ENCODE measurements at regions not wholly inside any gene's neighbourhood (a gene's known extent, or its start where the extent isn't known, plus 50 kb on each side); places are given as distances from the start of the nearest gene placed in this dataset.

- no peak overlapping the region for H2AFZ ChIP-seq (ENCODE audit: low read length)
- H3K27ac ChIP-seq (ENCODE audit: low read length) = no peak overlapping the region
These were observed 458.6 kb upstream of the ATXN8OS start for GRCh38 chr13:69649063-69649392.

GRCh38 chr13:69648340-69649062 lies 459.1 kb upstream of the ATXN8OS start:
- no peaks in the 10 kb centered on the region for H3K27me3 ChIP-seq (replicated peaks; ENCODE audit: insufficient read depth, low read length)
- H3K9me3 ChIP-seq (replicated peaks; ENCODE audit: insufficient read depth, low read length) = no peaks in the 10 kb centered on the region
- H3K4me2 ChIP-seq (ENCODE audit: low read depth, low read length) = no peak overlapping the region
- no peaks in the 10 kb centered on the region for H3K9me2 ChIP-seq (replicated peaks; ENCODE audit: insufficient read depth, low read length)
- H2AFZ ChIP-seq (ENCODE audit: low read length) = no peak overlapping the region
- TF ChIP-seq, protein P1, sequence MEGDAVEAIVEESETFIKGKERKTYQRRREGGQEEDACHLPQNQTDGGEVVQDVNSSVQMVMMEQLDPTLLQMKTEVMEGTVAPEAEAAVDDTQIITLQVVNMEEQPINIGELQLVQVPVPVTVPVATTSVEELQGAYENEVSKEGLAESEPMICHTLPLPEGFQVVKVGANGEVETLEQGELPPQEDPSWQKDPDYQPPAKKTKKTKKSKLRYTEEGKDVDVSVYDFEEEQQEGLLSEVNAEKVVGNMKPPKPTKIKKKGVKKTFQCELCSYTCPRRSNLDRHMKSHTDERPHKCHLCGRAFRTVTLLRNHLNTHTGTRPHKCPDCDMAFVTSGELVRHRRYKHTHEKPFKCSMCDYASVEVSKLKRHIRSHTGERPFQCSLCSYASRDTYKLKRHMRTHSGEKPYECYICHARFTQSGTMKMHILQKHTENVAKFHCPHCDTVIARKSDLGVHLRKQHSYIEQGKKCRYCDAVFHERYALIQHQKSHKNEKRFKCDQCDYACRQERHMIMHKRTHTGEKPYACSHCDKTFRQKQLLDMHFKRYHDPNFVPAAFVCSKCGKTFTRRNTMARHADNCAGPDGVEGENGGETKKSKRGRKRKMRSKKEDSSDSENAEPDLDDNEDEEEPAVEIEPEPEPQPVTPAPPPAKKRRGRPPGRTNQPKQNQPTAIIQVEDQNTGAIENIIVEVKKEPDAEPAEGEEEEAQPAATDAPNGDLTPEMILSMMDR (IDR thresholded peaks at IDR 0.05; ENCODE audit: low read length) = no peak
- TF ChIP-seq EZH2phosphoT487 (IDR thresholded peaks at IDR 0.05; ENCODE audit: low read length) (no peak), EZH2 (optimal IDR thresholded peaks at IDR 0.05; ENCODE audit: low read depth, low read length) (no peak)
- H4K20me1 ChIP-seq (ENCODE audit: insufficient read depth, low read length) = no peaks in the 10 kb centered on the region
- no peaks in the 10 kb centered on the region for H3K79me2 ChIP-seq (ENCODE audit: low read length)
- no peaks in the 10 kb centered on the region for H3K36me3 ChIP-seq (replicated peaks; ENCODE audit: insufficient read depth, low read length)
- no peak overlapping the region for H3K9ac ChIP-seq (ENCODE audit: low read length)
- no peaks in the 10 kb centered on the region for H3F3A ChIP-seq (ENCODE audit: insufficient read depth, low read length)
- no peaks in the 10 kb centered on the region for H3K4me1 ChIP-seq (ENCODE audit: low read length)
- H3K27ac ChIP-seq (ENCODE audit: low read length) = no peak overlapping the region
- no peak for DNase-seq
- no peak overlapping the region for H3K4me3 ChIP-seq (ENCODE audit: low read length)

More at GRCh38 chr13:69649063-69649392, 458.6 kb upstream of the ATXN8OS start:
- H3K4me1 ChIP-seq (ENCODE audit: low read length) = no peaks in the 10 kb centered on the region
- H3K4me3 ChIP-seq (ENCODE audit: low read length) = no peak overlapping the region
- TF ChIP-seq EZH2phosphoT487 (IDR thresholded peaks at IDR 0.05; ENCODE audit: low read length) (no peak), EZH2 (optimal IDR thresholded peaks at IDR 0.05; ENCODE audit: low read depth, low read length) (no peak)
- TF ChIP-seq, protein P1 (IDR thresholded peaks at IDR 0.05; ENCODE audit: low read length) = no peak
- H3K27me3 ChIP-seq (replicated peaks; ENCODE audit: insufficient read depth, low read length) = no peaks in the 10 kb centered on the region
- H3F3A ChIP-seq (ENCODE audit: insufficient read depth, low read length) = no peaks in the 10 kb centered on the region
- no peaks in the 10 kb centered on the region for H3K79me2 ChIP-seq (ENCODE audit: low read length)
- no peak overlapping the region for H3K4me2 ChIP-seq (ENCODE audit: low read depth, low read length)
- DNase-seq = no peak
- H3K36me3 ChIP-seq (replicated peaks; ENCODE audit: insufficient read depth, low read length) = no peaks in the 10 kb centered on the region
- H3K9me2 ChIP-seq (replicated peaks; ENCODE audit: insufficient read depth, low read length) = no peaks in the 10 kb centered on the region
- H3K9ac ChIP-seq (ENCODE audit: low read length) = no peak overlapping the region
- no peaks in the 10 kb centered on the region for H3K9me3 ChIP-seq (replicated peaks; ENCODE audit: insufficient read depth, low read length)
- H4K20me1 ChIP-seq (ENCODE audit: insufficient read depth, low read length) = no peaks in the 10 kb centered on the region

DNA sequence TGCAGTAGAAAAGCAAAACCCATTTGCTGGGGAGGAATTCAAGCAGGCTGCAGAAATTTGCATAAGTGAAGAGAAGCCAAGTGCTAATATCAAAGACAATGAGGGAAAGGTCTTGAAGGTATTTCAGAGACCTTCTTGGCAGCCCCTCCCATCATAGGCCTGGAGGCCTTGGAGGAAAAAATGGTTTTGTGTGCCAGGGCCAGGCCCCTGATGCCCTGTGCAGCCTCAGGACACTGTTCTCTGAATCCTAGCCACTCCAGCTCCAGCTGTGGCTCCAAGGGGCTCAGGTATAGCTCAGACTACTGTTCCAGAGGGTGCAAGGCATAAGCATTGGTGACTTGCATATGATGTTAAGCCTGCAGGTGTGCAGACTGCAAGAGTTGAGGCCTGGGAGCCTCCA lies 463.2 kb upstream of the ATXN8OS start:
- TF ChIP-seq EZH2 (optimal IDR thresholded peaks at IDR 0.05; ENCODE audit: low read depth, low read length) (no peak), EZH2phosphoT487 (IDR thresholded peaks at IDR 0.05; ENCODE audit: low read length) (no peak)
- TF ChIP-seq, protein P1 (IDR thresholded peaks at IDR 0.05; ENCODE audit: low read length) = no peak
- Histone ChIP-seq H3K4me1 (ENCODE audit: low read length) (no peaks in the 10 kb centered on the region), H3K27me3 (replicated peaks; ENCODE audit: insufficient read depth, low read length) (no peaks in the 10 kb centered on the region), H3K79me2 (ENCODE audit: low read length) (no peaks in the 10 kb centered on the region), H3K9ac (ENCODE audit: low read length) (no peak overlapping the region), H3K4me2 (ENCODE audit: low read depth, low read length) (no peak overlapping the region), H2AFZ (ENCODE audit: low read length) (no peak overlapping the region), H4K20me1 (ENCODE audit: insufficient read depth, low read length) (no peaks in the 10 kb centered on the region), H3F3A (ENCODE audit: insufficient read depth, low read length) (no peaks in the 10 kb centered on the region), H3K36me3 (replicated peaks; ENCODE audit: insufficient read depth, low read length) (no peaks in the 10 kb centered on the region), H3K9me3 (replicated peaks; ENCODE audit: insufficient read depth, low read length) (no peaks in the 10 kb centered on the region), H3K4me3 (ENCODE audit: low read length) (no peak overlapping the region), H3K9me2 (replicated peaks; ENCODE audit: insufficient read depth, low read length) (no peaks in the 10 kb centered on the region), H3K27ac (ENCODE audit: low read length) (no peak overlapping the region)
- DNase-seq = no peak
